GM18868 (cell line): ENCODE measurements at regions not wholly inside any gene's neighbourhood (a gene's known extent, or its start where the extent isn't known, plus 50 kb on each side); places are given as distances from the start of the nearest gene placed in this dataset.

Source experiments
- ATAC-seq: cut with Tn5 transposase; IDR thresholded peaks from one replicate; pipeline ENCODE4 v1.9.1; 2021; ENCODE audit warnings: mild to moderate bottlenecking, moderate library complexity; ENCODE audit not compliant: unreplicated experiment

- ATAC-seq = no peak
Measured at GRCh38 chr6:101286146-101286545, 107.4 kb upstream of the GRIK2 start.

GRCh38 chr6:101290346-101290745 lies 103.2 kb upstream of the GRIK2 start:
- no peak for ATAC-seq

- no peak for ATAC-seq
Measured at GRCh38 chr6:101294051-101294638, 99.4 kb upstream of the GRIK2 start.

GRCh38 chr6:101294676-101295075 lies 98.8 kb upstream of the GRIK2 start:
- no peak for ATAC-seq

- ATAC-seq = no peak
Measured at GRCh38 chr6:101296169-101296960, 97.1 kb upstream of the GRIK2 start.

- no peak for ATAC-seq
Measured at GRCh38 chr6:101302593-101302992, 90.9 kb upstream of the GRIK2 start.

- no peak for ATAC-seq
Measured at GRCh38 chr6:101303495-101303894, 90.0 kb upstream of the GRIK2 start.

GRCh38 chr6:101312652-101313051 lies 80.9 kb upstream of the GRIK2 start:
- ATAC-seq = no peak

GRCh38 chr6:101322921-101323320 lies 70.6 kb upstream of the GRIK2 start:
- ATAC-seq = no peak

GRCh38 chr6:101326411-101326810 lies 67.1 kb upstream of the GRIK2 start:
- no peak for ATAC-seq

GRCh38 chr6:101341926-101342325 lies 51.6 kb upstream of the GRIK2 start:
- ATAC-seq = no peak
